GM23338 (cell line): ENCODE measurements at regions not wholly inside any gene's neighbourhood (a gene's known extent, or its start where the extent isn't known, plus 50 kb on each side); places are given as distances from the start of the nearest gene placed in this dataset.

ENCODE experiments used
- ATAC-seq: fragments of 200-7000 bp; cut with Tn5 transposase; 3 replicates; pipeline ENCODE4 v1.9.1; 2020
- DNase-seq: peaks from one replicate; pipeline ENCODE4 v3.0.0-alpha.2; 2015; ENCODE audit warnings: low spot score
- H2AFZ ChIP-seq: fragments of 200-600 bp; sonication (generic); 2 replicates; pipeline ENCODE4 v1.8.0; 2016; ENCODE audit warnings: antibody characterized with exemption, mild to moderate bottlenecking, moderate library complexity
- H3F3A ChIP-seq: fragments of 200-600 bp; sonication (generic); replicated peaks from 2 replicates; pipeline ENCODE4 v1.8.0; 2017; ENCODE audit warnings: antibody characterized with exemption, mixed run types, low read depth
- H3K27ac ChIP-seq: fragments of 200-600 bp; sonication (generic); 2 replicates; pipeline ENCODE4 v1.6.1; 2016; ENCODE audit warnings: low read depth
- H3K27me3 ChIP-seq: fragments of 200-600 bp; sonication (generic); 2 replicates; pipeline ENCODE4 v1.8.0; 2016; ENCODE audit warnings: mild to moderate bottlenecking, mixed run types, moderate library complexity; ENCODE audit not compliant: insufficient read depth
- H3K36me3 ChIP-seq: fragments of 200-600 bp; sonication (generic); 2 replicates; pipeline ENCODE4 v1.8.0; 2016; ENCODE audit warnings: mild to moderate bottlenecking; ENCODE audit not compliant: insufficient read depth
- H3K4me1 ChIP-seq: fragments of 200-600 bp; sonication (generic); 2 replicates; pipeline ENCODE4 v1.8.0; 2016; ENCODE audit warnings: mild to moderate bottlenecking, moderate library complexity; ENCODE audit not compliant: insufficient read depth
- H3K4me2 ChIP-seq: fragments of 200-600 bp; sonication (generic); 2 replicates; pipeline ENCODE4 v1.7.1; 2017; ENCODE audit warnings: mixed run types
- H3K4me3 ChIP-seq: fragments of 200-600 bp; sonication (generic); 2 replicates; pipeline ENCODE4 v1.6.1; 2016; ENCODE audit warnings: mixed run types
- H3K79me2 ChIP-seq: fragments of 200-600 bp; sonication (generic); replicated peaks from 2 replicates; pipeline ENCODE4 v1.8.0; 2017; ENCODE audit warnings: mild to moderate bottlenecking; ENCODE audit not compliant: insufficient read depth
- H3K9me2 ChIP-seq: fragments of 200-600 bp; sonication (generic); 2 replicates; pipeline ENCODE4 v1.8.0; 2017; ENCODE audit not compliant: insufficient read depth
- H4K20me1 ChIP-seq: fragments of 200-600 bp; sonication (generic); replicated peaks from 2 replicates; pipeline ENCODE4 v1.8.0; 2017; ENCODE audit warnings: mild to moderate bottlenecking; ENCODE audit not compliant: insufficient read depth
- H3K27ac Mint-ChIP-seq: 2 replicates; pipeline ENCODE4 v1.8.0; 2020; ENCODE audit warnings: inconsistent platforms, mild to moderate bottlenecking, moderate library complexity, mixed read lengths
- H3K27me3 Mint-ChIP-seq: 3 replicates; pipeline ENCODE4 v1.8.0; 2022; ENCODE audit warnings: low read depth, mild to moderate bottlenecking, moderate library complexity, mixed read lengths, inconsistent platforms; ENCODE audit not compliant: insufficient read depth, poor library complexity
- H3K36me3 Mint-ChIP-seq: 3 replicates; pipeline ENCODE4 v1.8.0; 2021; ENCODE audit warnings: low read depth, mild to moderate bottlenecking, inconsistent platforms, moderate library complexity, mixed read lengths
- H3K4me1 Mint-ChIP-seq: 3 replicates; pipeline ENCODE4 v1.8.0; 2020; ENCODE audit warnings: mild to moderate bottlenecking, inconsistent platforms, mixed read lengths
- H3K4me3 Mint-ChIP-seq: 3 replicates; pipeline ENCODE4 v1.8.0; 2021; ENCODE audit warnings: moderate library complexity, mild to moderate bottlenecking, inconsistent platforms, mixed read lengths
- H3K9me3 Mint-ChIP-seq: 3 replicates; pipeline ENCODE4 v1.8.0; 2020; ENCODE audit warnings: moderate library complexity, mild to moderate bottlenecking, inconsistent platforms, mixed read lengths
- CREB1 ChIP-seq: fragments of 250-450 bp; sonication (Bioruptor Pico); IDR thresholded peaks from 2 replicates; pipeline ENCODE4 v1.5.0; 2020; ENCODE audit warnings: low read depth, mild to moderate bottlenecking, moderate library complexity
- EZH2 ChIP-seq: fragments of 200-600 bp; sonication (generic); IDR thresholded peaks from one replicate; pipeline ENCODE4 v1.8.0; 2017; ENCODE audit warnings: antibody characterized with exemption, mild to moderate bottlenecking, low read depth; ENCODE audit not compliant: unreplicated experiment
- EZH2phosphoT487 ChIP-seq: fragments of 200-600 bp; sonication (generic); IDR thresholded peaks from one replicate; pipeline ENCODE4 v1.8.1; 2018; ENCODE audit warnings: antibody characterized with exemption; ENCODE audit not compliant: unreplicated experiment
- JUNB ChIP-seq: IDR thresholded peaks from one replicate; pipeline ENCODE4 v1.6.1; 2016; ENCODE audit warnings: antibody characterized with exemption; ENCODE audit not compliant: unreplicated experiment
- NANOG ChIP-seq: IDR thresholded peaks from 2 replicates; pipeline ENCODE4 v1.6.1; 2016; ENCODE audit warnings: antibody characterized with exemption, borderline replicate concordance
- POLR2AphosphoS5 ChIP-seq: IDR thresholded peaks from 2 replicates; pipeline ENCODE4 v1.6.1; 2016; ENCODE audit warnings: antibody characterized with exemption, low read depth
- STAT1 ChIP-seq: IDR thresholded peaks from one replicate; pipeline ENCODE4 v1.6.1; 2016; ENCODE audit warnings: antibody characterized with exemption; ENCODE audit not compliant: unreplicated experiment
- ZNF114 ChIP-seq: fragments of 250-450 bp; sonication (Bioruptor Pico); IDR thresholded peaks from 2 replicates; pipeline ENCODE4 v1.5.0; 2020; ENCODE audit warnings: mild to moderate bottlenecking, moderate library complexity
- ZNF331 ChIP-seq: fragments of 250-450 bp; sonication (Bioruptor Pico); IDR thresholded peaks from 2 replicates; pipeline ENCODE4 v1.5.0; 2020; ENCODE audit warnings: low read depth, mild to moderate bottlenecking, moderate library complexity
- TF ChIP-seq, protein P1 (sequence below): IDR thresholded peaks from 2 replicates; pipeline ENCODE4 v1.6.1; 2016; ENCODE audit warnings: antibody characterized with exemption
- TF ChIP-seq, protein P2 (sequence below): fragments of 250-450 bp; sonication (Bioruptor Pico); IDR thresholded peaks from 2 replicates; pipeline ENCODE4 v1.5.0; 2020; ENCODE audit warnings: mild to moderate bottlenecking, moderate library complexity

DNA sequence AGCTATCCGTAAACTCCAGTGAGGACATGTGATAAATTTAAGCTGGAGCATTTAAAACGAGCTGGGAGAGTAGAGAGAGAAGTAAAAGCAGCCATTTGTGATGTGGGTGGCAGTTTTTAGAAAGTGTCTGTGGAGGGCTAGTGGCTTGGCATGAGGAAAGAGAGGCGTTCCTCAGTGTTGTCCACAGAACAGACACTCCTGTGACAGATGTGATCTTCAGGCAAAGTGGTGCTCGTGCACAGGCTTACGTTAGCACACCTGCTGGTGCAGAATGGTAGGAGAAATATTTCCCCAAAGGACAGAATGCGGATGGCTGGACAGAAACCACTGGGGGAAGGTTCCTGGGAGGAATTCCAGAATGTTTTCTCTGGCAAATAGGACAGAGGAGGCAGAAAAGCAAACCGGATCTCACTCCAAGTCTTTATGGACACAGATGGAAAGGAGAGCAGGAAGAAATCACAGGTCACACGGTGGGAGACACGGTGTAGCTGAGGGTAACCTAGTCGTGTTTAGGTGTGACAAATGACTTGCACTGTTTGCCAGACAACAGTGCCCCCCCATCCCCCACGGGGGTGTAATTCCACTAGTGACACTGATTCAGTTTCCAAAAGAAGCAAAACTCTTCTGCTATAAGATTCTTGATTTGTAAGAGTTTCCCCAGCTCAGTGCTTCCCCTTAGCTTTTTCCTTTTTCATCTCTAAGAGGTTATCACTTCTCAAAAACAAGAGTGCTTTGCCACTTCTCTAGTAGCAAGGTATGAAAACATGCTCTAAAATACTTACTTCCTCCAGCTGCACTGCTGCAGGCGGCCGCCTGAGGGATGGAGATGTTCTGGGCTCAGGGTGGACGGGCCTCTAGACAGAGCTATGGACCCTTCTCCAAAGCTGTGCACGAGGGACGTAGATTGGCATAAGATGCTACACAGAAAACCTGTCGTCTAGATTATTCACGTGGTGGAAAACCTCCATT is 293.2 kb downstream of the QKI start:
- Histone ChIP-seq H3K4me2 (no peak overlapping the region), H3F3A (no peaks in the 10 kb centered on the region), H3K4me3 (no peak overlapping the region), H3K27ac (no peak overlapping the region), H4K20me1 (no peaks in the 10 kb centered on the region), H3K36me3 (no peaks in the 10 kb centered on the region), H3K27me3 (no peaks in the 10 kb centered on the region), H2AFZ (no peak overlapping the region), H3K9me2 (peaks cover 4% of the 10 kb centered on the region), H3K4me1 (no peaks in the 10 kb centered on the region), H3K79me2 (no peaks in the 10 kb centered on the region)
- DNase-seq (no peak), ATAC-seq (no peak)
- Mint-ChIP-seq H3K27me3 (peaks cover 3% of the 10 kb centered on the region), H3K36me3 (no peaks in the 10 kb centered on the region), H3K4me3 (no peak overlapping the region), H3K9me3 (no peaks in the 10 kb centered on the region), H3K27ac (no peak overlapping the region), H3K4me1 (peaks cover 2% of the 10 kb centered on the region; the same call in 1 of the 3 replicates)
- TF ChIP-seq POLR2AphosphoS5 (no peak), NANOG (no peak)
- TF ChIP-seq, protein P1, sequence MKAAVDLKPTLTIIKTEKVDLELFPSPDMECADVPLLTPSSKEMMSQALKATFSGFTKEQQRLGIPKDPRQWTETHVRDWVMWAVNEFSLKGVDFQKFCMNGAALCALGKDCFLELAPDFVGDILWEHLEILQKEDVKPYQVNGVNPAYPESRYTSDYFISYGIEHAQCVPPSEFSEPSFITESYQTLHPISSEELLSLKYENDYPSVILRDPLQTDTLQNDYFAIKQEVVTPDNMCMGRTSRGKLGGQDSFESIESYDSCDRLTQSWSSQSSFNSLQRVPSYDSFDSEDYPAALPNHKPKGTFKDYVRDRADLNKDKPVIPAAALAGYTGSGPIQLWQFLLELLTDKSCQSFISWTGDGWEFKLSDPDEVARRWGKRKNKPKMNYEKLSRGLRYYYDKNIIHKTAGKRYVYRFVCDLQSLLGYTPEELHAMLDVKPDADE, result no peak

DNA sequence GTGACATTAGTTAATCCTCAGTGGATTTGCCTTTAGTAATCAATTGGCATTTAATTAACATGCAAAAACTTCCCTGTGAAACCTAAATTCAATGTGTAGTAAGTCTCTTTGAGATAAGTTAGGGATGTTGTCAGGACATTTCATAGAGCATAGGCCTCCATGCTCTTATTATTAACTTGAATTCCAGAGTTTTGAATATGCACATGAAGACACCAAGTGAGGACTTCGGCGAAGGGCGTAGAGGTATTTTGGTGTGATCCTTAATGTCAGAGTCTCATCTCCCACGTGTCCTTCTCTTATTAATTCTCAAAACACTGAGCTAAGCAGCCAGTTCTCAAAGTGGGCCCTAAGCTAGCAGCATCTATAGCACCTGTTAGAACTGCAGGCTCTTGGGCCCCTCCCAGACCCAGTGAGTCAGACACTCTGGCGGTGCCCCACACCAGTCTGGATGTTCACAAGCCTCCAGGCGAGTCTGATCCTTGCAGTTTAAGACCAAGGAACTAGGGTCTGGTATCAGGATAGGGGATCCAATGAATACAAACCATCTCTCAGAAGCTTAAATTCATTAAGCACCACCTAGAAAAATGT is 292.1 kb downstream of the QKI start:
- H3F3A ChIP-seq, result no peaks in the 10 kb centered on the region
- DNase-seq (no peak), ATAC-seq (no peak)
- no peak overlapping the region for H3K27ac ChIP-seq
- Mint-ChIP-seq H3K4me3 (no peak overlapping the region), H3K9me3 (no peaks in the 10 kb centered on the region; the same call in 1 of the 3 replicates), H3K27ac (no peak overlapping the region), H3K27me3 (no peaks in the 10 kb centered on the region), H3K4me1 (peaks cover 2% of the 10 kb centered on the region; the same call in 1 of the 3 replicates), H3K36me3 (no peaks in the 10 kb centered on the region)
- H2AFZ ChIP-seq, result no peak overlapping the region
- H4K20me1 ChIP-seq, result no peaks in the 10 kb centered on the region
- no peaks in the 10 kb centered on the region for H3K79me2 ChIP-seq
- no peaks in the 10 kb centered on the region for H3K4me1 ChIP-seq
- no peak overlapping the region for H3K4me2 ChIP-seq
- no peaks in the 10 kb centered on the region for H3K36me3 ChIP-seq
- H3K4me3 ChIP-seq, result no peak overlapping the region
- H3K9me2 ChIP-seq, result peaks cover 4% of the 10 kb centered on the region
- no peaks in the 10 kb centered on the region for H3K27me3 ChIP-seq
- TF ChIP-seq, protein P2, sequence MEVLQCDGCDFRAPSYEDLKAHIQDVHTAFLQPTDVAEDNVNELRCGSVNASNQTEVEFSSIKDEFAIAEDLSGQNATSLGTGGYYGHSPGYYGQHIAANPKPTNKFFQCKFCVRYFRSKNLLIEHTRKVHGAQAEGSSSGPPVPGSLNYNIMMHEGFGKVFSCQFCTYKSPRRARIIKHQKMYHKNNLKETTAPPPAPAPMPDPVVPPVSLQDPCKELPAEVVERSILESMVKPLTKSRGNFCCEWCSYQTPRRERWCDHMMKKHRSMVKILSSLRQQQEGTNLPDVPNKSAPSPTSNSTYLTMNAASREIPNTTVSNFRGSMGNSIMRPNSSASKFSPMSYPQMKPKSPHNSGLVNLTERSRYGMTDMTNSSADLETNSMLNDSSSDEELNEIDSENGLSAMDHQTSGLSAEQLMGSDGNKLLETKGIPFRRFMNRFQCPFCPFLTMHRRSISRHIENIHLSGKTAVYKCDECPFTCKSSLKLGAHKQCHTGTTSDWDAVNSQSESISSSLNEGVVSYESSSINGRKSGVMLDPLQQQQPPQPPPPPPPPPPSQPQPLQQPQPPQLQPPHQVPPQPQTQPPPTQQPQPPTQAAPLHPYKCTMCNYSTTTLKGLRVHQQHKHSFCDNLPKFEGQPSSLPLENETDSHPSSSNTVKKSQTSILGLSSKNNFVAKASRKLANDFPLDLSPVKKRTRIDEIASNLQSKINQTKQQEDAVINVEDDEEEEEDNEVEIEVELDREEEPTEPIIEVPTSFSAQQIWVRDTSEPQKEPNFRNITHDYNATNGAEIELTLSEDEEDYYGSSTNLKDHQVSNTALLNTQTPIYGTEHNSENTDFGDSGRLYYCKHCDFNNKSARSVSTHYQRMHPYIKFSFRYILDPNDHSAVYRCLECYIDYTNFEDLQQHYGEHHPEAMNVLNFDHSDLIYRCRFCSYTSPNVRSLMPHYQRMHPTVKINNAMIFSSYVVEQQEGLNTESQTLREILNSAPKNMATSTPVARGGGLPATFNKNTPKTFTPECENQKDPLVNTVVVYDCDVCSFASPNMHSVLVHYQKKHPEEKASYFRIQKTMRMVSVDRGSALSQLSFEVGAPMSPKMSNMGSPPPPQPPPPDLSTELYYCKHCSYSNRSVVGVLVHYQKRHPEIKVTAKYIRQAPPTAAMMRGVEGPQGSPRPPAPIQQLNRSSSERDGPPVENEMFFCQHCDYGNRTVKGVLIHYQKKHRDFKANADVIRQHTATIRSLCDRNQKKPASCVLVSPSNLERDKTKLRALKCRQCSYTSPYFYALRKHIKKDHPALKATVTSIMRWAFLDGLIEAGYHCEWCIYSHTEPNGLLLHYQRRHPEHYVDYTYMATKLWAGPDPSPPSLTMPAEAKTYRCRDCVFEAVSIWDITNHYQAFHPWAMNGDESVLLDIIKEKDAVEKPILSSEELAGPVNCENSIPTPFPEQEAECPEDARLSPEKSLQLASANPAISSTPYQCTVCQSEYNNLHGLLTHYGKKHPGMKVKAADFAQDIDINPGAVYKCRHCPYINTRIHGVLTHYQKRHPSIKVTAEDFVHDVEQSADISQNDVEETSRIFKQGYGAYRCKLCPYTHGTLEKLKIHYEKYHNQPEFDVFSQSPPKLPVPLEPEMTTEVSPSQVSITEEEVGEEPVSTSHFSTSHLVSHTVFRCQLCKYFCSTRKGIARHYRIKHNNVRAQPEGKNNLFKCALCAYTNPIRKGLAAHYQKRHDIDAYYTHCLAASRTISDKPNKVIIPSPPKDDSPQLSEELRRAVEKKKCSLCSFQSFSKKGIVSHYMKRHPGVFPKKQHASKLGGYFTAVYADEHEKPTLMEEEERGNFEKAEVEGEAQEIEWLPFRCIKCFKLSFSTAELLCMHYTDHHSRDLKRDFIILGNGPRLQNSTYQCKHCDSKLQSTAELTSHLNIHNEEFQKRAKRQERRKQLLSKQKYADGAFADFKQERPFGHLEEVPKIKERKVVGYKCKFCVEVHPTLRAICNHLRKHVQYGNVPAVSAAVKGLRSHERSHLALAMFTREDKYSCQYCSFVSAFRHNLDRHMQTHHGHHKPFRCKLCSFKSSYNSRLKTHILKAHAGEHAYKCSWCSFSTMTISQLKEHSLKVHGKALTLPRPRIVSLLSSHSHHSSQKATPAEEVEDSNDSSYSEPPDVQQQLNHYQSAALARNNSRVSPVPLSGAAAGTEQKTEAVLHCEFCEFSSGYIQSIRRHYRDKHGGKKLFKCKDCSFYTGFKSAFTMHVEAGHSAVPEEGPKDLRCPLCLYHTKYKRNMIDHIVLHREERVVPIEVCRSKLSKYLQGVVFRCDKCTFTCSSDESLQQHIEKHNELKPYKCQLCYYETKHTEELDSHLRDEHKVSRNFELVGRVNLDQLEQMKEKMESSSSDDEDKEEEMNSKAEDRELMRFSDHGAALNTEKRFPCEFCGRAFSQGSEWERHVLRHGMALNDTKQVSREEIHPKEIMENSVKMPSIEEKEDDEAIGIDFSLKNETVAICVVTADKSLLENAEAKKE (CRISPR knock-in tag), result no peak
- TF ChIP-seq STAT1 (no peak), ZNF331 (CRISPR knock-in tag) (no peak), JUNB (no peak), ZNF114 (CRISPR knock-in tag) (no peak), NANOG (no peak), CREB1 (CRISPR knock-in tag) (no peak), EZH2 (no peak), POLR2AphosphoS5 (no peak), EZH2phosphoT487 (no peak)
- TF ChIP-seq, protein P1, result no peak
